DND-41 (cell line): ENCODE measurements at regions not wholly inside any gene's neighbourhood (a gene's known extent, or its start where the extent isn't known, plus 50 kb on each side); places are given as distances from the start of the nearest gene placed in this dataset.

Source experiments
- EZH2 ChIP-seq: IDR thresholded peaks from 3 replicates; pipeline ENCODE4 v1.6.1; 2012; ENCODE audit warnings: borderline replicate concordance, low read depth, mild to moderate bottlenecking, moderate library complexity, low read length, inconsistent platforms; ENCODE audit not compliant: severe bottlenecking
- TF ChIP-seq, protein P1 (sequence below): IDR thresholded peaks from 2 replicates; pipeline ENCODE4 v1.5.1; 2012; ENCODE audit warnings: borderline replicate concordance, low read length, moderate library complexity, mild to moderate bottlenecking; ENCODE audit not compliant: poor library complexity, severe bottlenecking; ENCODE audit errors: extremely low read depth

DNA sequence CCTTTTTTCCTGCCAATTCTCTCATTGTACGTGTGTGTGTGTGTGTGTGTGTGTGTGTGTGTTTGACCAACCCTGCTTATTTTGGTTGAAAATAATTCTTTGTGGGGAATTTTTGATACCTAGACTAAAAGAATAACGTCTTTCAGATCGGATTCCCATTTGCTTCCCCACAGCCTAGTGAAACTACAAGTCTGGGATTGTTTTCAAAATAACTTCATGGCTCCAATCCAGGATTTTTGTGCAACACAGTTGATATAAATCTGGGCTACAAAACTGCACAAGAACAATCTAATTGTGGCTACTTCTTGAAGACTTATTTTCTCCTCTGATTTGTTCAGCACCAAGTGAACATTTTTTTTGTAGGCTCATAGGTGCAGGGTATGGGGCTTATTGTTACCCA lies 332.8 kb upstream of the MIR17HG start:
- TF ChIP-seq, protein P1, sequence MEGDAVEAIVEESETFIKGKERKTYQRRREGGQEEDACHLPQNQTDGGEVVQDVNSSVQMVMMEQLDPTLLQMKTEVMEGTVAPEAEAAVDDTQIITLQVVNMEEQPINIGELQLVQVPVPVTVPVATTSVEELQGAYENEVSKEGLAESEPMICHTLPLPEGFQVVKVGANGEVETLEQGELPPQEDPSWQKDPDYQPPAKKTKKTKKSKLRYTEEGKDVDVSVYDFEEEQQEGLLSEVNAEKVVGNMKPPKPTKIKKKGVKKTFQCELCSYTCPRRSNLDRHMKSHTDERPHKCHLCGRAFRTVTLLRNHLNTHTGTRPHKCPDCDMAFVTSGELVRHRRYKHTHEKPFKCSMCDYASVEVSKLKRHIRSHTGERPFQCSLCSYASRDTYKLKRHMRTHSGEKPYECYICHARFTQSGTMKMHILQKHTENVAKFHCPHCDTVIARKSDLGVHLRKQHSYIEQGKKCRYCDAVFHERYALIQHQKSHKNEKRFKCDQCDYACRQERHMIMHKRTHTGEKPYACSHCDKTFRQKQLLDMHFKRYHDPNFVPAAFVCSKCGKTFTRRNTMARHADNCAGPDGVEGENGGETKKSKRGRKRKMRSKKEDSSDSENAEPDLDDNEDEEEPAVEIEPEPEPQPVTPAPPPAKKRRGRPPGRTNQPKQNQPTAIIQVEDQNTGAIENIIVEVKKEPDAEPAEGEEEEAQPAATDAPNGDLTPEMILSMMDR: no peak
- TF ChIP-seq EZH2: no peak
